ENCODE measurements at regions not wholly inside any gene's neighbourhood (a gene's known extent, or its start where the extent isn't known, plus 50 kb on each side); places are given as distances from the start of the nearest gene placed in this dataset.

- TF ChIP-seq CTCF (IDR thresholded peaks at IDR 0.05) (no peak), EZH2 (IDR thresholded peaks at IDR 0.05) (no peak)
These were observed 718.8 kb downstream of the KLHL13 start for GRCh38 chrX:117397844-117398243.

Data from neural progenitor cell (in vitro differentiated cells).